ENCODE measurements at regions not wholly inside any gene's neighbourhood (a gene's known extent, or its start where the extent isn't known, plus 50 kb on each side); places are given as distances from the start of the nearest gene placed in this dataset.

DNA sequence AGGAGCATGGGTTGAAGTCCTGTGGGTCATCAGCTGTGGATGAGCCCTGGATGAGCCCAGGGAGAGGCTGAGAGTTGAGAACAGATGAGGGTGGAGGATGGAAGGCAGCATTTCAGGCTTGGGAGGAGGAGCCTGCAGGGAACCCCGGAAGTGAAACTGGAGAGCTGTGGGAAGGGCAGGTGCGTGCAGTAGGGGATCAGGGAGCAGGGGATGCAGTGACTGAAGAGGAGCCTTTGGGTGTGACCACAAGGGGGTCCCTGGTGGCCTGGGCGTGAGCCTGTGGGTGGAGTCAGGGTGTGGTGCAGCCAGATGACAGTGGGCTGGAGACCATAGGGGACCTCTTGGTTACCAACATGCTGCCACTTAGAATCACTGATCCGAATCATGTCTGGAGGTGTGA is 115.5 kb downstream of the PAPOLA start:
- DNase-seq (ENCODE audit: insufficient read length, low spot score) = no peak
- no peak for FAIRE-seq
- TF ChIP-seq PAX5 (IDR thresholded peaks at IDR 0.05; ENCODE audit: insufficient read depth, low read length, severe bottlenecking) (no peak), POU2F2 (IDR thresholded peaks at IDR 0.05; ENCODE audit: low read depth, low read length) (no peak), POLR2AphosphoS5 (IDR thresholded peaks at IDR 0.05; ENCODE audit: low read depth, low read length) (no peak), POLR2A (IDR thresholded peaks at IDR 0.05; ENCODE audit: low read depth, low read length) (no peak), TAF1 (IDR thresholded peaks at IDR 0.05; ENCODE audit: low read depth, low read length) (no peak), SPI1 (IDR thresholded peaks at IDR 0.05; ENCODE audit: low read depth, low read length) (no peak)

DNA sequence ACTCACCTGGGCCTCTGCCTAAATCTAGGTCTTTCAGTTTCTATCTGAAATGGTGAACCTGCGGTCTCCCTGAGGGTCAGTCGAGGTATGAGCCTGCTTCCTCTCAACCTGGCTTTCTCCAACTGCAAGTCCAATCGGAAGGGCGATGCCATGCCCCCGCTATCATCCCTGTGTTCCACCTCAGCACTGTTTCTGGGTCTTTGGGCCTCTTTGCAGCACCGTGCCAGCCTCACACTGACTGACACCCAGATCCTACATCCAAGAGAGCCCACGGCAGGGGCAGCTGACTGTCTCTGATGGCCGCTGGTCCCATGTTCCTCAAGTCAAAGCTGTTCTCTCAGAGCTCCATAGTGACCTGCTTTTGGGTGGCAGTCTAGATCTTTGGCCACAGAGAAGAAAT is 120.7 kb downstream of the PAPOLA start:
- TF ChIP-seq POLR2AphosphoS5 (IDR thresholded peaks at IDR 0.05; ENCODE audit: low read depth, low read length) = no peak
- no peak for TF ChIP-seq SPI1 (IDR thresholded peaks at IDR 0.05; ENCODE audit: low read depth, low read length)
- TF ChIP-seq PAX5 (IDR thresholded peaks at IDR 0.05; ENCODE audit: insufficient read depth, low read length, severe bottlenecking) = no peak
- TF ChIP-seq TAF1 (IDR thresholded peaks at IDR 0.05; ENCODE audit: low read depth, low read length) = no peak
- no peak for TF ChIP-seq POU2F2 (IDR thresholded peaks at IDR 0.05; ENCODE audit: low read depth, low read length)
- TF ChIP-seq POLR2A (IDR thresholded peaks at IDR 0.05; ENCODE audit: low read depth, low read length) = no peak
- no peak for FAIRE-seq
- DNase-seq (ENCODE audit: insufficient read length, low spot score) = no peak

DNA sequence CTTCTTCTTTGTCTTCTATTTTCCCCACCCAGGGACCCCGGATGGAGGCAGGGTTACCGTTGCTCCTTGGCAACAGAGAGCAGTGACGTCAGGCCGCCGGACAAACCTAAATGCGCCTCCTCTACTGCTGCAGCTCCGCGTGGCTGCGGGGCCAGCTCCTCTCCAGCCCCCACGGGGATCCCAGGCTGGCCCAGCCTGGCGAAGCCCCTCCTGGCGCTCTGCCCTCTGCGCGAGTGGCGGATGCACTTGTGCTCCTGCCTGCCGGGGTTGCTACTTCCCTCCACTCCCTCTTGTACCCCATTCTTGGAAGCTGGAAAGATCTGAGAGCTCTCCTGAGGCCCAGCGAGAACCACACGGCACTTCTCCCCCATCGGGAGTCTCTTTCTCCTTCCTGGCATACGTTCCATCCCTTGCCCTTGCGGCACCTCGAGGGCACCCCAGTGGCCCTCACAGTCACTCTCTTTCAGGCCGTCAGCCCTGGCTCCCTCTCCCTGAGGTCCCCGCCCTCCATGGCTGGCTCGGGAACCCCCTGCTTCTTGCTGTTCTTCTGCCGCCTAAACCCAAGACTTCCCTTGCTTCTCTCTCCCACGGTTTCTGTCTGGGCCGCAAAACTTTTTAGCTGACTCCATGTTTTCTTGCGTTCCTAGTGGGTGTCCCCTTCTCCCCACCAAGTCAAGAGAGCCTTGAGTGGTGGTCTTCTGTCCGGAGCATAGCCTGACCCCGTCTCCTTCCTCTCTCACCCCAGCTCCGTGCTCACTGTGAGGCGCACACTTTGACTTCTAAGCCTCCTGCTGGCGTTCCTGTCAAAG is 121.7 kb downstream of the PAPOLA start:
- TF ChIP-seq TAF1 (IDR thresholded peaks at IDR 0.05; ENCODE audit: low read depth, low read length) = no peak
- TF ChIP-seq POLR2A (IDR thresholded peaks at IDR 0.05; ENCODE audit: low read depth, low read length) = no peak
- no peak for TF ChIP-seq POU2F2 (IDR thresholded peaks at IDR 0.05; ENCODE audit: low read depth, low read length)
- DNase-seq (ENCODE audit: insufficient read length, low spot score) (no peak), FAIRE-seq (no peak)

DNA sequence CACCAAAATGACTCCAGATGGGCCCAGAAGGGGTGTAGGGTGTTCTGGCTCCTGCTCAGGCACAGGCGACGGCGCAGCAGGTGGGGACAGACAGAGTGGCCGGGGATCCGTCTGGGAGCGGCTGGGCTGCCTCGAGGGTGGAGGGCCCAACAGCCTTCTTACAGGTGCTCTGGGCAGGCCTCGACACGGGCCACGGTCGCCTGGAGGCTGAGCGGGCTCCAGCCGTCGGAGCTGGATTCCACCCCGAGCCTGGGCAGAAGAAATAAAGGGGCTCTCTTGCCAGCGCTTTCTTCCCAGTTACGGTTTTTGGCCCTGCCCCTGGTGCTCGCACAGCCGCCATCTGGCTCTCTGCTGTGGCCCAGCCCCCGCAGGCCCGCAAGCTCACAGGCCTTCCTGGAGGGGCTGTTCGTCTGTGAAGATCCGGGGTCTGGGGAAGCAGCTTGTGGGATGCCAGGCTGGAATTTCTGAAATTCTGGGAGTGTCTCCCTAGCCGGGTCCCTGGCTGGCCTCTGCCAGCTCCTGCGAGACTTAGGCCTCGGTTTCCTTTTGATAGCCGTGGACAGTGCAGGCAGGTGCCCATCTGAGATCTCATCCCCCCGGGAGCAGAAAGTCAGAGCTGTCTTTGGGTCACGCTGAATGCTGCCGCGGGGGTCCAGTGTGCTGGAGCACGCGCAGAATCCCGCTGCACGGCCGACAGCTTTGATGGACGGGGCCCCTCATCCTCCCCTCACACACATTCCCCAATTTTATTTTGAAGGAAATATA is 122.7 kb downstream of the PAPOLA start:
- DNase-seq (ENCODE audit: insufficient read length, low spot score) (no peak), FAIRE-seq (no peak)
- no peak for TF ChIP-seq POLR2A (IDR thresholded peaks at IDR 0.05; ENCODE audit: low read depth, low read length)
- no peak for TF ChIP-seq PAX5 (IDR thresholded peaks at IDR 0.05; ENCODE audit: insufficient read depth, low read length, severe bottlenecking)
- TF ChIP-seq SPI1 (IDR thresholded peaks at IDR 0.05; ENCODE audit: low read depth, low read length) = no peak
- TF ChIP-seq POLR2AphosphoS5 (IDR thresholded peaks at IDR 0.05; ENCODE audit: low read depth, low read length) = no peak
- TF ChIP-seq TAF1 (IDR thresholded peaks at IDR 0.05; ENCODE audit: low read depth, low read length) = no peak
- TF ChIP-seq POU2F2 (IDR thresholded peaks at IDR 0.05; ENCODE audit: low read depth, low read length) = no peak

DNA sequence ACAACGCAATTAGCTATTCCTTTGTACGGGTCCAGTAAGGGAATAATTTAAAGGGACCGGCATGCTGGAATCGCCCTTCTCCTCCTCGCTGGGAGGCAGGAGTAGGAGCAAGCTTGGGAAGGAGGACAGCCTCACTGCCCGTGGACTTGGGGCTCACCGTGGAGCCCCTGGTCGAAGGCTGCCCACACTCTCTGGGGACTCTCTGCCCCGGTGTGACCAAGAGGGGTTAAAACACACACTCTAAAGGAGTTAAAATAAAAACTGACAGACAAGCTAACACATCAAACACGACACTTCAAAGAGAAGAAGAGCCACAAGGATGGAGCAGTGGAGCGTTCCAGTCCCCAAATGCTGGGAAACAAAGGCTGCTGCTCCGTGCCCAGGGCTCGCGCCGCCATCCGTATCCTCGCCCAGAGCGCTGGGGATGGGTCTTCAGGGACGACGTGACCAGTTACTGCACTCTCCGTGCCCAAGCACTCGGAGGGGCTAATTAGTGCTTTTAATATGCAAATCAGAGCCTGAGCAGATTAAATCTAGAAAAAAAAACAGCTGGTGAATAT is 123.3 kb downstream of the PAPOLA start:
- no peak for TF ChIP-seq POLR2AphosphoS5 (IDR thresholded peaks at IDR 0.05; ENCODE audit: low read depth, low read length)
- no peak for TF ChIP-seq PAX5 (IDR thresholded peaks at IDR 0.05; ENCODE audit: insufficient read depth, low read length, severe bottlenecking)
- TF ChIP-seq POLR2A (IDR thresholded peaks at IDR 0.05; ENCODE audit: low read depth, low read length) = no peak
- TF ChIP-seq SPI1 (IDR thresholded peaks at IDR 0.05; ENCODE audit: low read depth, low read length) = no peak
- no peak for TF ChIP-seq TAF1 (IDR thresholded peaks at IDR 0.05; ENCODE audit: low read depth, low read length)
- TF ChIP-seq POU2F2 (IDR thresholded peaks at IDR 0.05; ENCODE audit: low read depth, low read length) = no peak
- DNase-seq (ENCODE audit: insufficient read length, low spot score) (no peak), FAIRE-seq (no peak)

DNA sequence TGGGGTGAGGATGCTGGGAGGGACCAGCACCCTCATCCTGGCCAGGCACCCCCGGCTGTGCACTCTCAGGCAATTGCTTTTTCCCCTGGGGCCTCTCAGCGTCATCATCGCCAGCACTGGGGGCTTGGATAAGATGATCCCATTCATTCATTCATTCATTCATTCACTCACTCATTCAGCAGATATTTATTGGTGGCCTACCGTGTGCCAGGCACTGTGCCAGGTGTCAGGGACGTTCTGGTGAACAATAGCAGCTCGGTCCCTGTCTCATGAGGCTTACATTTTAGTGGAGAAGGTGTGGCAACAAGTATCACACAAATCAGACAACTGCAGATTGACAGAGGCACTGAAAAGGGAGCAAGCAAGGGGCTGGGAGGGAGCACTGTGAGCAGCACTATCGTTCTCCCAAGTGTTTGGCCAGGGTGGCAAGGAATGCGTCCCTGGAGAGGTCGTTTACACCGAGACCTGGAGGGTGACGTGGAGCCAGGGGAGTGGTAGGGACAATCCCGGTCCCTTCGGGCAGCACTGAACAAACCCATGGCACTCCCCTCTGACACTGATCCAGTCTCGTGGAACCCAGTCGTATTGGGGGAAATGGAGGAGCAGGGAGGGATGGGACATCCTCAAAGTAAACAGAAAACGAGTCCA is 124.1 kb downstream of the PAPOLA start:
- no peak for TF ChIP-seq POLR2AphosphoS5 (IDR thresholded peaks at IDR 0.05; ENCODE audit: low read depth, low read length)
- TF ChIP-seq SPI1 (IDR thresholded peaks at IDR 0.05; ENCODE audit: low read depth, low read length) = no peak
- no peak for TF ChIP-seq POLR2A (IDR thresholded peaks at IDR 0.05; ENCODE audit: low read depth, low read length)
- no peak for TF ChIP-seq TAF1 (IDR thresholded peaks at IDR 0.05; ENCODE audit: low read depth, low read length)
- no peak for TF ChIP-seq PAX5 (IDR thresholded peaks at IDR 0.05; ENCODE audit: insufficient read depth, low read length, severe bottlenecking)
- TF ChIP-seq POU2F2 (IDR thresholded peaks at IDR 0.05; ENCODE audit: low read depth, low read length) = no peak
- DNase-seq (ENCODE audit: insufficient read length, low spot score) = no peak
- no peak for FAIRE-seq

DNA sequence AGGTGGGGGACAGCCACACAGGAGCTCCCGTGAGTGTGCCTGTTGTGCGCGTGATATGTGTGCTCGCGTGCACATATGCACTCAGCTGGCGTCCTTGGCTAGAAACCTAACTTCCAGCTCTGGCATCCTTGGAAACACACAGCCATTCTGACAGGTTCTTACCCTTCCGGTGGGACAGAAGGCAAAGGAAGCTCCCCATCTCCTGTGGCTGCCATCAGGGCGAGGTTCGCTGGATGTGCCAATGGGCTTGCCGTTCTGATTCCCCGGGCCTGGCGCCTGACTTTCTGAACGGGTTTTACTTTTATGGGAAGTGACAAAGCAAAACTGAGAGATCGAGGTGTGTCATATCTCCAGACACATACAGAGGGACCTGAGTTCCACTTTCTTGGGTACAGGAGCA is 124.7 kb downstream of the PAPOLA start:
- no peak for FAIRE-seq
- no peak for TF ChIP-seq SPI1 (IDR thresholded peaks at IDR 0.05; ENCODE audit: low read depth, low read length)
- no peak for TF ChIP-seq POU2F2 (IDR thresholded peaks at IDR 0.05; ENCODE audit: low read depth, low read length)
- TF ChIP-seq PAX5 (IDR thresholded peaks at IDR 0.05; ENCODE audit: insufficient read depth, low read length, severe bottlenecking) = no peak
- no peak for DNase-seq (ENCODE audit: insufficient read length, low spot score)

DNA sequence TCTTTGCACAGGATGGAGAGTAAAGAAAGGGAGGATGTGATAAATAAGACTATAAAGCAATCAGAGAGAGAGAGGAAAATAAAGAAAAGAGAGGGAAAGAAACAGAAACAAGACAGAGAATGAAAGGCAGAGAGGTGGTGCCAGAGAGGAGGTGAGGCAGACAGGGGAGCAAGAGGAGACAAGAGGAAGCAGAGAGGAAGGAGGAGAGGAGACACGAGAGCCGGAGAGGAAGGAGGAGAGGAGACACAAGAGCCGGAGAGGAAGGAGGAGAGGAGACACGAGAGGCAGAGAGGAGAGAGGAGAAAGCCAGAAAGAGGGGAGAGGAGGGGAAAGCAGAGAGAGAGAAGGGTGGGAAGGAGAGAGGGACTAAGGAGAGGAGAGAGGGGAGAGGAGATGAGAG is 125.2 kb downstream of the PAPOLA start:
- DNase-seq (ENCODE audit: insufficient read length, low spot score) (no peak), FAIRE-seq (no peak)
- TF ChIP-seq SPI1 (IDR thresholded peaks at IDR 0.05; ENCODE audit: low read depth, low read length) = no peak
- TF ChIP-seq POLR2AphosphoS5 (IDR thresholded peaks at IDR 0.05; ENCODE audit: low read depth, low read length) = no peak
- TF ChIP-seq TAF1 (IDR thresholded peaks at IDR 0.05; ENCODE audit: low read depth, low read length) = no peak
- no peak for TF ChIP-seq PAX5 (IDR thresholded peaks at IDR 0.05; ENCODE audit: insufficient read depth, low read length, severe bottlenecking)
- no peak for TF ChIP-seq POLR2A (IDR thresholded peaks at IDR 0.05; ENCODE audit: low read depth, low read length)

All from GM12891 (cell line).